SU-DHL-6 (cell line): ENCODE measurements at regions not wholly inside any gene's neighbourhood (a gene's known extent, or its start where the extent isn't known, plus 50 kb on each side); places are given as distances from the start of the nearest gene placed in this dataset.

Experiments
- EZH2phosphoT487 ChIP-seq: fragments of 200-600 bp; sonication (generic), shearing (Covaris generic); conservative IDR thresholded peaks from 2 replicates; pipeline ENCODE4 v1.6.1; 2018; ENCODE audit warnings: mild to moderate bottlenecking, antibody characterized with exemption, low read length, moderate library complexity, mixed read lengths
- TF ChIP-seq, protein P1 (sequence below): fragments of 200-600 bp; sonication (generic); IDR thresholded peaks from one replicate; pipeline ENCODE4 v1.5.1; 2017; ENCODE audit warnings: antibody characterized with exemption, mild to moderate bottlenecking, low read length, moderate library complexity; ENCODE audit not compliant: insufficient read depth, poor library complexity, severe bottlenecking

DNA sequence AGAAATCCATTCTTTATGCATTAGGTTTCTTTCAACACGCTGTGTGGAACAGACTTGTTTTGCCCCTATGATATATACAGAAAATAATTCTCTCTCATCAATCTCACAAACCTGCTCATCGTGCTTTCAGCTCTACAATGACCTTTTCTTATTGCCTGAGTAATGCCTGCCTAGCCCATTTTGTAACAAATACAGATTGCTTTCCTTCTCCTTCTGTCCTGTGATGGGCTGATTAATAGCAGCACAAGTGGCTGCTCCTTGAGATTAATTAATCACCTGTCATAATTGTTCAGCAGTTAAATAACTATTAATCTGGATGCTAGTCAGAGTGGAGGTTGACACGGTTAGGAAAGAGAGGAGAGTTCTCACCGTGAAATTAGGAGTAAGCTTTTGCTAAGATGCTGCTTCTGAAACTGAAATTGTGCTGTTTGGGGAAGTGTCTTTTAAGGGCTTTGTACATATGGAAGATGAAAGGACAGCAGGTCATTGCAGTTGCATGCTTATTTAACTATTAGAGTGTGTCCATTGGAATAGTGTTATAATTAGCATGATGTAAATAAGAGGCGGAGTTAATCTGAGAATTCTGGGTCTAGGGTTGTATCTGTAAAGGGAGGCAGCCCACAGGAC lies 1430.5 kb downstream of the FAM181B start:
- TF ChIP-seq, protein P1, sequence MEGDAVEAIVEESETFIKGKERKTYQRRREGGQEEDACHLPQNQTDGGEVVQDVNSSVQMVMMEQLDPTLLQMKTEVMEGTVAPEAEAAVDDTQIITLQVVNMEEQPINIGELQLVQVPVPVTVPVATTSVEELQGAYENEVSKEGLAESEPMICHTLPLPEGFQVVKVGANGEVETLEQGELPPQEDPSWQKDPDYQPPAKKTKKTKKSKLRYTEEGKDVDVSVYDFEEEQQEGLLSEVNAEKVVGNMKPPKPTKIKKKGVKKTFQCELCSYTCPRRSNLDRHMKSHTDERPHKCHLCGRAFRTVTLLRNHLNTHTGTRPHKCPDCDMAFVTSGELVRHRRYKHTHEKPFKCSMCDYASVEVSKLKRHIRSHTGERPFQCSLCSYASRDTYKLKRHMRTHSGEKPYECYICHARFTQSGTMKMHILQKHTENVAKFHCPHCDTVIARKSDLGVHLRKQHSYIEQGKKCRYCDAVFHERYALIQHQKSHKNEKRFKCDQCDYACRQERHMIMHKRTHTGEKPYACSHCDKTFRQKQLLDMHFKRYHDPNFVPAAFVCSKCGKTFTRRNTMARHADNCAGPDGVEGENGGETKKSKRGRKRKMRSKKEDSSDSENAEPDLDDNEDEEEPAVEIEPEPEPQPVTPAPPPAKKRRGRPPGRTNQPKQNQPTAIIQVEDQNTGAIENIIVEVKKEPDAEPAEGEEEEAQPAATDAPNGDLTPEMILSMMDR, result no peak
- TF ChIP-seq EZH2phosphoT487, result no peak
